CD4-positive, alpha-beta T cell treated with Interleukin-4 for 4 hours (primary cell): ENCODE measurements at regions not wholly inside any gene's neighbourhood (a gene's known extent, or its start where the extent isn't known, plus 50 kb on each side); places are given as distances from the start of the nearest gene placed in this dataset.

Source experiments
- DNase-seq: peaks from one replicate; pipeline ENCODE4 v3.0.0-alpha.2; 2020

DNA sequence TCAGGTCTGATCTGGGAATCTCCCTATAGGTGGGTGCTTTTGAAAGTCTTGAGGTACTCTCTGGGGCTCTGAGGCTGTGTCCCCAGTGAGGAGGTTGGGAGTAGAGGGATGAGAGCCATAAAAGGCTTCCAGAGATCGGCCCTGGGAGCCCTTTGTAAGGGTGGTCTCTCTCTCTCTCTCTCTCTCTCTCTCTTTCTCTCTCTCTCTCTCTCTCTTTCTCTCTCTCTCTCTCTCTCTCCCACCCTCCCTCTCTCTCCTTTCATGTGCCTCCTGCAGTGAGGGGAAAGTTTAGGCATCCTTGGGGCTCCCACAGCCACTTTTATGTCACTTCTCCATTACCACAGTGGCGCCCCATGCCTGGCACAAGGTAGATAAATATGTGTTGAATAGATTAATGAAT is 271.3 kb upstream of the N4BP1 start:
- DNase-seq: no peak

DNA sequence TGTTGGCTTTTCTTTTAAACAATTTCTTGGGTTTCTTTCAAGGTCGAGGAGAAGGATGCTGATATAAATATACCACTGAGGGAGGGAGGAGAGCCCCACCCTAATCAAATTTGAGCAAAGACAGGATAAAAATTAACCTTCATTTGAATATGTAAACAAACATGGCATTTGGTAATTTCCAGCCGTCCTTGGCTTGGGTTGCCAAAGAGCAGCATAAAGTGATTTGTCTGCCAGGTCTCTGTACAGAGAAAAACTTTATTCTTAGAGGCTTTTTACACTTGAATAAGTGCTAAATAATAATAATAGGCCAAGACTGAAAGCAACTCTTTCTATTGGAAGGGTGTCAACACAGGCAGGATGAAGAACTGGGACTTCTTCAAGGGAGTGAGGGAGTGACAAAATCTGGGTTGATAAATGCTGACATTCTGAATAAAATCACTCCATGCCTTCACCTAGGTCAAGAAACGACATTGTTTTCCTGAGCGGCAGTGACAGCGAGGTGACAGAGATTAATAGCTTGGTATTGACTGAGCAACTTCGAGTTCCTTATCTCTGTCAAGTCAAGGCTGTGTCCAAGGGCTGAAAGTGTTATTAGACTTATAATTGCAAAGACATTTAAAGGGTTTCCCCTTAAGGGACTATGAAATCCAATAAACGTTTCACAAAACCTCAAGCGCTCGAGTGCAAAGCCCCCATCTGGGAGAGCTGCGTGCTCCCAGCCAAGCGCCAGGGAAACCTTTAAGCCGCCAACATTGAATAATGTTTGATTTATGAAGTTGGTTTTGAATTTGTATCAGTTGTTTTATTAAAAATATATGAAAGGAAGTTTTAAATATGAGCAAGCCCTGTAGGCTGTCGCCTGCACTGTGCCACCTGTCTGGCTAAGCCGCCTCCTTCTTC is 269.5 kb upstream of the N4BP1 start:
- DNase-seq: no peak

DNA sequence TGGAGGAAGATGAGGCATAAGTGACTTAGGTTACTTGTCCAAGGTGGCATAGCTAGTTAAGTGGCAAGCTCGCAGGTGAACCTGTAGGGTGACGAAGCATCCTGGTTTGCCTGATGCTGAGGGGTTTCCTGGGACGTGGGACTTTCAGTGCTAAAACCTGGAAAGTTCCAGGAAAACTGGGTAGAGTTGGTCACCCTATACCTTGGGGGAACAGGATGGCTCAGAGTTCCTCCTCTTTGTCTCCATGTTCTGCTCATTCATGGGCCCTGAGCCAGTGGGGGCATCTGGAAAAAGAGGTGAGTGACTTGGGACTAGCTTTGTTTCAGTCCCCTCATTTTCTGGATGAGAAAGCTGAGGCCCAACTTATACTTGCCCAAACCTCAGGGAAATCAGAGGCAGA is 268.0 kb upstream of the N4BP1 start:
- no peak for DNase-seq

DNA sequence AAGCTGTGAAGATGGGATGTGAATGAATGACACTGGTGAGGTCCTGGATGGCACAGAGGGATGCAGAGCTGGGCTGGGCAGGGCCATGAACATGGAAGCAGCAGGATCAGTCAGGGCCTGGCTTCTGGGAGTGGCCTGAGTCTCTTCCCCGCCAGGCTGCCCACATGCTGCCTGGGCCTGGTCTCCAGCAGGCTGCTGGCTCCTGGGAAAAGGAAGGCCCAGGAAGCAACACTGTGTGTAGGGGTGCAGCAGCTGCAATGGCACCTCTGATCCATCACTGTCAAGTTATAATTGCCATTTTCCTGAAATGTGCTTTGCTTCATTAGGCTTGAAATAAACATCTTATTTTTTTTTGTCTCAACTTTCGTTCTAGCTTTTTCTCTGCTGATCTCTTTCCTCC is 260.2 kb upstream of the N4BP1 start:
- DNase-seq: no peak

DNA sequence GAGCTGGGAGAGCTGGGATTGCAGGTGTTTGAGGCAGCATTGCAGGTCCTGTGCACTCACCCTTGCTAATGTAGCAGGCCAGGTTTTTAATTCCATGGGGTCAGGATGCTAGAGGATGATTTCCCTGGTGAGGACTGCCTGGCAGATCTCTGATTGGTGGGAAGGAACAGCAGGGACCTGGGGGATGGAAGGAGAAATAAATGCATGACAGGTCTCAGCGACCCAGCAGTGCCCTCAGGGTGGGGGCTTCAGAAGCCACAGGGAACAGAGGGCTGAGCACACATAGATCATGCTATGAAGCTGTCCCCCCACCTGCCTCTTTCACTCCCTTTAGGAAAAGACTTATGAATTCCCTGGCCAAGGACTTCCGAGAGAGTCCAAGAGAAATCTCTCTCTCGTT is 255.5 kb upstream of the N4BP1 start:
- DNase-seq: no peak

DNA sequence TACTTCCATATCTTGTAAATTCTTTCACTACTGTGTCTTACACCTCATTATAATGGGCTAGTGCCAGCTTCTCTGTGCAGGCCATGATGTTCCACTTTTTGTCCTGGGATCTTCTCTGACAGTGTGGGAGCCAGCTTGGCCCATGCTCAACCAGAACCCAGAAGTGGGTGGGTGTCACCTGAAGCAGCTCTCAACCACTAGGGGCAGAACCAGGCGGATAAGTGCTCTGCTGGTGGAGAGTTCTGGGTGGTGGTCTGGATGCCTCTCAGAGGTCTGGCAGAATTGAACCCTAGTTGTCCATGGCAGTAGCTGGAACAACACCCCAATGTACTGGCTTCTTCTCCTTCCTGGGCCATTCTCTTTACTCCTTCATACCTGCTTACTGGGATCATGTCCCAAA is 254.1 kb upstream of the N4BP1 start:
- DNase-seq: no peak

DNA sequence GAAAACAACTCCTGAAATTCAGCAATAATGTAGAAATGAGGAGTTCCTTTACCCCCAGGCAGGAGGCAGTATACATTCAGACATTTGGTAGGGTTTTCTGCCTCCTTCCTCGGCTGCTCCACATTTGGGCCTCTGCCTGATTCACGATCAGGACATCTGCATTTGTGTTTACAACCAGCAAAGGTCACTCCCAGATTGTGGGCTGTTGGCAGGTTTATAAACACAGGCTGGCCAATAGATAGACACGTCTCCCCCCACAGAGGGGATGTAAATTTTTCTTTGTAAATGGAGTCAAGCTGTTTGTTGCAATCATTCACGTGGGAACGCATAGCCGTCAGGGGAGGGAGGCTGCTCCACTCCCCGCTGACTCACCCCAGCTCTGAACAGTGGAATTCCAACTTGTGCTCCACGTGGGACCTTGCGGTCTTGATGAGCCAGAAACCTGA is 252.1 kb upstream of the N4BP1 start:
- DNase-seq: no peak

DNA sequence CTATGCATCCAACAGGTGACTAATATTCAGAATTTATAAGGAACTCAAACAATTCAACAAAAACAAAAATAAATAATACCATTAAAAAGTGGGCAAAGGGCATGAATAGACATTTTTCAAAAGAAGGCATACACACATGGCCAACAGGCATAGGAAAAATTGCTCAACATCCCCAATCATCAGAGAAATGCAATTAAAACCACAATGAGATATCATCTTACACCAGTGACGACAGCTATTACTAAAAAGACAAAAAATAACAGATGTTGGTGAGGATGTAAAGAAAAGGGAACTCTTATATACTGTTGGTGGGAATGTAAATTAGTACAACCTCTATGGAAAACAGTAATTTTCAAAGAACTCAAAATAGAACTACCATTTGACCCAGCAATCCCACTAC is 250.4 kb upstream of the N4BP1 start:
- no peak for DNase-seq

DNA sequence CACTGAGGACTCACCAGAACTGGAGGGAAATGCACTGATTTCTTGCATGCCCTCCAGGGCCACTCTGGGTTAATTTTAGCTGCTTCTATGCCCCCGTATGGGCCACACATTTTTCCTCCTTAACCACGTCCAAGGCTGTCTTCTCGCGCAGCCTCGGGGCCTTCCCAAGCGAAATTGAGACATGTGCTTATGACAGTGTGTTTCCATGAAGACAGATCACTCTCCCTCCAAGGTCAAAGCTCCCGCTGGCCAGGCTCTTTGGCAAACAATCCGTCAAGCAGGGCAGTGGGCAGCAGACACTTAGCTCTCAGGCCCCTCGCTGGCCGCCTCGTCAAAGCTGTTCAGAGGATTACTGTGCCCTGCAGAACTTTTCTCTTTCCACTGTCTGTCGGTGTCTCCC is 243.0 kb upstream of the N4BP1 start:
- DNase-seq: no peak

DNA sequence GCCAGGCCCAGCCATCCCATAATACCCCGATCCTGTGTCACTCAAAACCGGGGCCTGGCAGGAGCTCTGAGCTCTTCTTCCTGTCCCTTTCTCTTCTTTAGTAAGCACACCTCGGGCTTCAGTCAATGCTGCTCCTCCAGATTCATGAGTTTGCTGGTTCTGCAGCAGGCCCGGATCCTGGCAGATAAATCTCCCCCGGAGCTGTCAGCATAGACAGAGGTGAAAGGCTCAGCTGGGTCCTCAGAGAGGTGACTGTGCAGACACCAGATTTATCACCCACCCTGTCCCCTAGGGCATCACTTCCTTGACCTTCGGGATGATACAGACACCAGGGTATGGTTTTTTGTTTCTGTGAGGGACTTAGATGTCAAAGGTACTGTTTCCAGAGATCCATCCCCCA is 242.5 kb upstream of the N4BP1 start:
- no peak for DNase-seq

DNA sequence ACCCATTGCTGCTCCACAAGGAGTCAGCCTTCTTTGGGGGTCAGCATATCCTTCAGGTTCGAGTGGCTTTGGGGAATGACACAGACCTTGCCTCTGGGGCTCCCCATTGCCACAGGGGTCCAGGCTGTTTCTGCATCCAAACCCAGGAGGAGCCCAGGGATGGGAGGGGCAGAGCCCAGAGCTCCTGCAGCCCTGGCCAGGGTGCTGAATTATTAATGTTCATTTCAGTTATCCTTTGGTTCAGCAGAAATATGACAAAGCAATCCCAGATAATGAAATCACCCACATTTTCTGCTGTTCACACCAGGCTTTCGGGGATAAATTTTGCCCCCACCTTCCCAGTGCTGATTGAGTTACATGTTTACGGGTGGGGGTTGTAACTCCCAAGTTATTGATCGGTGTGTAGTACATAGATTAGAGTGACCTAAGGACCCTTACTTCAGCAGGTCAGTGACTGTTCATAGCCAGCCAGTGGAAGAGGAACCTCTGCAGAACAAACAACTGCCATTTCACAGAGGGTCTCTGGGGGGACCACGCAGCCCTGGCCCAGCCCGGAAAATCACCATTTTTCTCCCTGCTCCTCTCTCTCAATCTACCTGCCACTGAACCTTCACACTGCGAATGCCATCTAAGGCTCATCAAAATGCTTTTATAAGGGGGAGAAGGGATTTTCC is 240.3 kb upstream of the N4BP1 start:
- DNase-seq: no peak

DNA sequence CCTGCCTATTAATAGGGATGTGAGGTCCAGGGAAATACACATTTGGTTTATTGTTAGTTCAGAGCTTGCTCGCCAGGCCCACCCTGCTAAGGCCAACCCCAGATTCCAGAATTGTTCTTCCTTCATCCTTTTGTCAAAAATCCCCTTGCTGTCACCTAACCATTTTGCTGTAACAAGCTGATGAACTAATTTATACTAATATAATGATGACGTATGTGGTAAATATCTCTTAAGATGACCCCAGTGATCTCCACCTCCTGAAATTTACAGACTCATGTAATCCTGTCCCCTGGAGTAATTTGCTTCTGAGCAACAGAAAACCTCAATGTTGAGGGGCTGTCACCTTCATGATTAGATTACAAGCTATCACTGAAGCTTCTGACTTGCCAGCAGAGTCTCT is 236.3 kb upstream of the N4BP1 start:
- DNase-seq: no peak

DNA sequence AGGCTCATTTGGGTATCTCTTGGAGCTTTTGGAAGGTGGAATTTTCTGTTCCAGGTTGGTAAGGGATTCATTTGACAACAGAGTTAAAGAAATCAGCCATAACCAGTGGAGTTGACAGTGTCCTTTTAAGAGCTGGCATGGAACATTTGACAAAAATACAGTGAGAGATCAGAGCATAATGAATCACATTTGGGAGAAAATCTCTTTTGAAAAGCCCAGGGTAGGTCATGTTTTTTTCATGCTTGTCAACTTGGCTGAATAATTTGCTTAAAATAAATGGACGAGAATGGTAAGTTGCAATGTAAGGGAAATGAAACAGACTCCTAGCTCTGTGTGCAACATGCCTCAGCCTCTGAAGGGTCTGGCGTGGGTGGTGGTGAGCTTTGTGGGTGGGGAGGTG is 235.3 kb upstream of the N4BP1 start:
- no peak for DNase-seq

DNA sequence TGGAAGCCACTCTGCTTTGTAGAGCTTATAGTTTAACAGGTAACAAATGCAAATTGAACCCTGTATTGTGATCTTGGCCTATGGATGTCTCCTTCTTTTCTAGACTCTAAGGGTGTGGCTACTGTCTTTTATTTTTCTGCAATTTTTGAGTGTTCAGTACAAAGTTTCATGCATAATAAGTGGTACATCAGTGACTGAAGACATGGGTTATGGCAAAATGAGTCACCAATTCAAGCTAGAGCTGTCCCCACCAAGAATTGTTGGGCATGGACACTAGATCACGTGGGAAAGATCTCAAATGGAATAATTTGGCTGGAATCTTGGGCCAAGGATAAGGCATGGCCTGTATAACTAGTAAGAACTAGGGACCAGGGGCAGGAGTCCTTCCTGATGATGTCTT is 228.4 kb upstream of the N4BP1 start:
- DNase-seq: no peak

DNA sequence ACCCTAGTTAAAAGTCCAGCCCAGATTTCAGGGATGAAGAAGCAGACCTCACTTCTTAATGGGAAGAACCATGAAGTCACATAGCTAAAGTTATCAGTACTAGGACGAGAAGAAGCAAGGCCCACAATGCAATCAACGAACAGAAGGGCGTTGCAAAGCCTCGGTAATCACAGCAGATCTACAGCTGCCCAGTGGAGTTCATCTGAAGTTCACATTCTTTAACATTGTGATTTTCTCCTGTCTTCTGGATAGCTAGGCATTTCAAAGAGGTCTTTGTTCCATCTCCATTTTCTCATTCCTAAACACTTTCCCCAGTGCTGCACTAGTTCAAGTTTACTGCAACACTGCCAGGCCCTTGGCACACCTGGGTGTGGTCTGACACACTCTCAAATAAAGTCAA is 226.7 kb upstream of the N4BP1 start:
- no peak for DNase-seq

DNA sequence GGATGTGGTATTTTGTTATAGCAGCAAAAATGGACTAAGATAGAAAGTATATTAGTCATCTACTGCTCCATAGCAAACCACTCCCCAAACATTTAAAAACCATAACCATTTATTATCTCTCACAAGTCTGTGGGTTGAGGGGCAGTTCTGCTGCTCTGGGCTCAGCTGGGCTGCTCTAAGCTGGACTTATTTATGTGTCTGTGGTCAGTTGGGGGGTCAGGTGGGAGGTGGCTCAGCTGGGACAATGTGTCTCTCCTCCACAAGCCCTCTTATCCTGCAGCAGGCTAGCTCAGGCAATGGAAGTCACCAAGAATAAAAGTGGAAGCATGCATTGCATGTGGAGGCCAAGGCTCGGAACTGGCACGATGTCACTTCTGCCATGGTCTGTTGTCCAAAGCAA is 226.1 kb upstream of the N4BP1 start:
- no peak for DNase-seq

DNA sequence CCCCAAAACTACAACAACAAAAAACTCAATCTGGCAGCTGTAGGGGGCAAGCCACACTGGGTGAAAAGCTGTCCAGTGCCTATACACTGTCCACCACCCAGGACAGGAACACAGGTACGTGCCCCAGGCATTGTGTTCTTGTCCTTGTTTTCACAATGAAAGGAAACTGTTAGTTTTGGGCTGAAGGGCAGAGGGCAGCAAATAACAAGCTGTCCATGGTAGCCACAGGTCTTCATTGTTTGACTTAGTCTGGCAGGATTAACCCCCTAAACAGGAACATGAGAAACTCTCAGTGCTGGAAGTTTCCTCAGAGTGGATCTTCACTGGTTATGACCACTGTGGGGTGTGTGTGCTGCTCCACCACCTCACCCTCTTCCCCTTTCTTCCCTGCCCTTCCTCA is 224.6 kb upstream of the N4BP1 start:
- DNase-seq: no peak

DNA sequence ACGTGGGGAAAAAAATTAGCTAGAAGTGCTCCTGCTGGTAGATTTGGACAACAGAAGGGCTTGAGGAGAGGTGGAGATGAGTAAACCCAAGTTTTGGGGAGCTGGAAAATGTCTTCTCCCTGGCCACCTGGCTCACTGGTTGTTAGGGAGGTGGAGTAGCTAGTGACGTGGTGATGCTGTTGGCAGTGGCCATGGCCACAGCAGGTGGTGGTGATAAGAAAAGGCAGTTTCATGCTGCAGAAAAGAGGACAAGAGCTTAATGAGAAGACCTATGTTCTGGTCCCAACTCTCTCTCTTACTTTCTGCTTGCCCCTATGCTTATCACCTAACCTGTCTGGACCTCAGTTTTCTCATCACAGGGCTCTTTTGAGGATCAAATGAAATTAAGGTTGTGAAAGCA is 223.5 kb upstream of the N4BP1 start:
- DNase-seq: no peak

DNA sequence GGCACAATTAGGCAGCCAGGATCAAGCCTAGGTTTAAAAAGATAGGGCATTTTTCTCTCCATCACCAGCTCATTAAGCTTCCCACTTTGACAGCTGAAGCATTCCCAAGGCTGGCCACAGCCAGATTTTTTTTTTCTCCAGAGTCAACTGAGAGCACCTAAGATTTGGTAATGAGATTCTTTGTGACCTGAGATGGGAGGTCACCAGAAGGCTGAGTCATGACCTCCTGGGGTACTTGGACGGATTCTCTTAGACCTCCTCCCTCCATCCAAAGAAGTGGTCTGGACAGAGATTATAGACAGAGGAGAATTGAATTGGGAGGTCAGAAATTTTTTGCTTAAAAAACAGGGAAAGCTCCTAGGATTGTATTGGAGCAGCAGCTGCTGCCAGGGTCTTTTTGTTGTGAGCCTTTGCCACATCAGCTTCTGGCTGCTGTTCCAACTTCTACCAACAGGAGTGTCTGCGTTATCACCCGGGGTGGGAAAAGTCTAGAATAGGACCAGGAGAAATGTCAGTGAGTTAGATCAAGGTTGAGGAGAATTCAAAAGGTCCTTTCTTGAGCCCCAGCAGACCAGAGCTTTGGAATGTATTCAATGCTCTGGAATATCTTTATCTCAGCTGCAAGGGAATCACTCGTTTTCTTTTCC is 221.2 kb upstream of the N4BP1 start:
- DNase-seq: no peak

DNA sequence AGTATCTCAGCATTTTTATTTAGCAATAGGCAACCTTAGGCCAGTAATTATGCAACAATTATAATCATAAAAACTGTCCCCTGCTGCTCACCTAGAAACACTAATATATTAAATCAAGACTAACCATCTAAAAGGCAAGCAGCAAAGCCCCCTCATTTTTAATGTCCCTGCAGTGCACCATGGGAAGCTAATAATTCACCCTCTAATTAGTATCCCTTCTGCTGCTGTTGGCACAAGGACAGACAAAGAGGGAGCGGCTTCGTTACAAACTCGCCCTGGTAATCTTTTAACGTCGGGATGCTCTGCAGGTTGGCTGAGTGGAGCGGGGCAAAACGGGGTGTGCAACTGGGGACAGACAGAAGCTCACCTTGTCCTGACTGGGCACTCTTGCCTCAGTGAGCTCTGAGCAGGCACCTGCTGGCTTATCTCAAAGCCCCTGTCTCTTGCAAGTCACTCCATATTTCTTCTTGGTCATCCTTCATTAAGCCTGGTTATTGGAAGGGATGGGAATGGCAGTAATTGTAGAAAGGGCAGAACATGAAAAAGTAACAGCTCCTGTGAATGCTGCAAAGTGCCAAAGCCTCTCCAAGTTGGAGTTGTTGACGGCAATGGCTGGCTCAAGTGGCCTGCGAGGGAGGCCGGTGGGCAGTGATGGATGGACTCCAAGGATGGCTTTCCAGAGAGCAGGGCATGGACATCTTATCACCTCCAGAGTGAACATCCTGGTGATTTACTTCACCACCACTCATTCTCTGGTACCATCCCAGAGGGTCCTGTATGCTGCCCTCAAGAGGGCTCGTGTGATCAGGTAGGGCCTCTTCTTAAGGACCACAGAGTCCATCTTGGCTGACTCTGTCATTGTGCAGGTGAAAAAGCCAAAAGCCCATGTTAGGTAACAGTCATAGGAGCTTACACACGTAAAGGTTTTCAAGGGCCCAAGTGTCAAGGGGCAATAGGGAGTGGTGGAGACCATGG is 219.6 kb upstream of the N4BP1 start:
- DNase-seq: no peak

DNA sequence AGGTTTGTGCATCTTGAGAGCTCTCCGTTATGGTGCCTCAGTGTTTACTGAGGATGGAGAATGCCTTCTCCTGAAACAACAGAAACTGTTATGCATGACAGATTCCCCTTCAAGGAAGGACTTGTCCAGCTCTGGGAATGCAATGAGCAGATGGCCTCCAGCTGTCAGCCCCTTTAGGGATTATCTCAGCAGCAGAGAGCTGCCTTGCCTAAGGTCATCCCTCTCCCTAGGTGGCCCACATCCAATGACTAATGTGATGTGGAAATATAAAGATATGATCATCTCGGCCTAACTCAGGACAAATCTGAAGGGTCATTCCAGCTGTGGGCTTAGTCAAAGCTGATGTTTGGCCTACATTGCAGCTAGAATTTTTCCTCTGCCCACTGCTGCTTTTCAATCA is 214.3 kb upstream of the N4BP1 start:
- DNase-seq: no peak

DNA sequence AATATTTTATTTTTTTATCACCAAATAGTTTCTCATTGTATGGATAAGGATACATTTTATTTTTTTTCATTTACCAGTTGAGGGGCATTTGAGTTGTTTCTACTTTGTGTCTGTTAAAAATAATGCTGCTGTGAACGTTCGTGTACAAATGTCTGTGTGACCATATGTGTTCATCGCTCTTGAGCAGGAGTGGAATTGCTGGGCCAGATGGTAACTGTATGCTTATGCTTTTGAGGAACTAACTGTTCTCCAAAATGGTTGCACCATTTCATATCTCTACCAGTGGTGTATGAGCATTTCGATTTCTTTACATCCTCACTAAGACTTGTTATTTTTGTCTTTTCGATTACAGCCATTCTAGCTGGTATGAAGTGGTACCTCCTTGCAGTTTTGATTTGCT is 212.5 kb upstream of the N4BP1 start:
- DNase-seq: no peak

DNA sequence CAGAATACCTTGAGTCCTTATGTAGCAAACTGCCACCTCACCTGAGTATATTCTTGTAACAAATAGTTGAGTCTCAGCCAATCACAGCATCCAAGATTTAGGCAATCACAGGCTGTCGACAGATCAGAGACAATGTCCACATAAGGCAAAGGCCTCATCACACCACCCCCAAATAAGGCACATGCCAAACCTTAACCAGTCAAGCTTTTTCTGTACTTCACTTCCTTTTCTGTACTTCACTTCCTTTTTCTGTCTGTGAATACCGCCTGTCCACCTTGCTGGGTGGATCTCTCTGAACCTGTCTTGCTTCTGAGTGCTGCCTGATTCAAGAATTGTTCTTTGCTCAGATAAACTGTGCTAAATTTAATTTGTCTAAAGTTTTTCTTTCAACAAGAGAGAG is 210.4 kb upstream of the N4BP1 start:
- no peak for DNase-seq
